GM12878 (cell line): ENCODE measurements at regions not wholly inside any gene's neighbourhood (a gene's known extent, or its start where the extent isn't known, plus 50 kb on each side); places are given as distances from the start of the nearest gene placed in this dataset.

ENCODE experiments used
- ATAC-seq: fragments of 200-7000 bp; cut with Tn5 transposase; 3 replicates; pipeline ENCODE4 v1.9.1; 2020; ENCODE audit warnings: mild to moderate bottlenecking, moderate library complexity
- BruUV-seq: library from RNA; stranded (reverse); fragments of 400-500 nt; replicated peaks from 2 replicates; lab custom pipeline; 2021; lab: Mats Ljungman, UMichigan
- CTCF ChIA-PET: fragments of 300-600 bp; sonication (Branson Sonifier 250); formaldehyde crosslinking; extraction: SDS; loops from one replicate; lab custom pipeline; 2021; ENCODE audit warnings: inconsistent platforms; lab: Yijun Ruan, JAX
- POLR2A ChIA-PET: fragments of 350-600 bp; formaldehyde crosslinking; extraction: SDS; loops from one replicate; lab custom pipeline; 2021; ENCODE audit warnings: inconsistent platforms; lab: Charles Lee
- RAD21 ChIA-PET: fragments of 300-600 bp; sonication (Branson Sonifier 250); formaldehyde crosslinking; loops from one replicate; lab custom pipeline; 2023; ENCODE audit warnings: antibody characterized with exemption; ENCODE audit not compliant: unreplicated experiment; lab: Charles Lee
- SMC1A ChIA-PET: fragments of 300-600 bp; sonication (Branson Sonifier 250); formaldehyde crosslinking; loops from one replicate; lab custom pipeline; 2023; ENCODE audit not compliant: unreplicated experiment, uncharacterized antibody; lab: Charles Lee
- DNase-seq: peaks from one replicate; pipeline ENCODE4 v3.0.0-alpha.2; 2011; ENCODE audit warnings: low read depth, low spot score
- FAIRE-seq: peaks from 3 replicates; lab custom pipeline; 2011; peaks lifted over from hg19 to GRCh38; lab: Jason Lieb, UNC
- H2AFZ ChIP-seq: 2 replicates; pipeline ENCODE4 v1.6.0; 2011; ENCODE audit warnings: low read depth, low read length, control low read depth; ENCODE audit not compliant: control insufficient read depth
- H3K27ac ChIP-seq: 2 replicates; pipeline ENCODE4 v1.5.1; 2011; ENCODE audit warnings: control low read depth; ENCODE audit not compliant: control insufficient read depth, insufficient read depth
- H3K27me3 ChIP-seq, 2 experiments: replicated peaks in 1 of 2; 2 replicates each; pipeline versions ENCODE4 v1.6.0 to v1.6.1; 2011; ENCODE audit warnings: low read length in 1 of 2; ENCODE audit not compliant: control insufficient read depth in 2 of 2, insufficient read depth in 2 of 2
- H3K36me3 ChIP-seq, 2 experiments: 2 replicates each; pipeline ENCODE4 v1.5.1; 2011; ENCODE audit warnings: low read length in 1 of 2; ENCODE audit not compliant: control insufficient read depth in 2 of 2, insufficient read depth in 2 of 2
- H3K4me1 ChIP-seq: 2 replicates; pipeline ENCODE4 v1.6.1; 2011; ENCODE audit warnings: mild to moderate bottlenecking, low read length, moderate library complexity, mixed read lengths; ENCODE audit not compliant: control insufficient read depth, insufficient read depth
- H3K4me2 ChIP-seq: 2 replicates; pipeline ENCODE4 v1.6.0; 2011; ENCODE audit warnings: control low read depth; ENCODE audit not compliant: control insufficient read depth, insufficient read depth
- H3K4me3 ChIP-seq: fragments of 200-600 bp; sonication (generic); 2 replicates; pipeline ENCODE4 v1.5.1; 2016
- H3K79me2 ChIP-seq: 2 replicates; pipeline ENCODE4 v1.6.0; 2011; ENCODE audit warnings: low read length; ENCODE audit not compliant: control insufficient read depth, insufficient read depth
- H3K9ac ChIP-seq: 2 replicates; pipeline ENCODE4 v1.8.0; 2011; ENCODE audit warnings: low read length, control low read depth, mixed read lengths; ENCODE audit not compliant: control insufficient read depth, insufficient read depth
- H3K9me3 ChIP-seq: replicated peaks from 3 replicates; pipeline ENCODE4 v1.5.1; 2011; ENCODE audit warnings: mild to moderate bottlenecking, low read length; ENCODE audit not compliant: control insufficient read depth, insufficient read depth
- H4K20me1 ChIP-seq: 2 replicates; pipeline ENCODE4 v1.6.0; 2011; ENCODE audit not compliant: control insufficient read depth, insufficient read depth
- BCL11A ChIP-seq: IDR thresholded peaks from 2 replicates; pipeline ENCODE4 v1.6.1; 2011; ENCODE audit warnings: low read depth, low read length
- BCLAF1 ChIP-seq: fragments of 450-650 bp; IDR thresholded peaks from 2 replicates; pipeline ENCODE4 v1.6.1; 2017; ENCODE audit warnings: antibody characterized with exemption, mild to moderate bottlenecking, moderate library complexity
- CUX1 ChIP-seq: IDR thresholded peaks from 2 replicates; pipeline ENCODE4 v1.6.1; 2012; ENCODE audit warnings: improper control_type of control experiment, low read depth, low read length; ENCODE audit not compliant: insufficient replicate concordance
- EGR1 ChIP-seq, 2 experiments: IDR thresholded peaks; 1 replicate in 1 of 2; 2 replicates in 1 of 2; pipeline ENCODE4 v1.6.1; 2011 to 2012; ENCODE audit warnings: low read depth in 2 of 2, low read length in 2 of 2, borderline replicate concordance in 1 of 2, mild to moderate bottlenecking in 1 of 2, moderate library complexity in 1 of 2
- HCFC1 ChIP-seq: fragments of 150-350 bp; IDR thresholded peaks from 2 replicates; pipeline ENCODE4 v1.6.1; 2014; ENCODE audit warnings: low read length
- HDAC6 ChIP-seq: fragments of 200-600 bp; sonication (generic); IDR thresholded peaks from one replicate; pipeline ENCODE4 v1.8.0; 2017; ENCODE audit warnings: antibody characterized with exemption; ENCODE audit not compliant: unreplicated experiment
- KLF5 ChIP-seq: fragments of 450-650 bp; IDR thresholded peaks from 2 replicates; pipeline ENCODE4 v1.6.1; 2014; ENCODE audit warnings: mild to moderate bottlenecking; ENCODE audit not compliant: partially characterized antibody
- NFYB ChIP-seq: IDR thresholded peaks from 2 replicates; pipeline ENCODE4 v1.6.1; 2011; ENCODE audit warnings: low read depth, mild to moderate bottlenecking, low read length, improper control_type of control experiment, moderate library complexity; ENCODE audit not compliant: insufficient read depth
- SREBF1 ChIP-seq: IDR thresholded peaks from 2 replicates; pipeline ENCODE4 v1.6.1; 2012; ENCODE audit warnings: mild to moderate bottlenecking, low read length
- SUZ12 ChIP-seq: fragments of 200-600 bp; sonication (generic); IDR thresholded peaks from one replicate; pipeline ENCODE4 v1.6.1; 2018; ENCODE audit warnings: antibody characterized with exemption, mild to moderate bottlenecking; ENCODE audit not compliant: unreplicated experiment
- TCF7 ChIP-seq: IDR thresholded peaks from 2 replicates; pipeline ENCODE4 v1.6.1; 2014; ENCODE audit warnings: antibody characterized with exemption, borderline replicate concordance
- ZNF217 ChIP-seq: fragments of 450-650 bp; IDR thresholded peaks from 2 replicates; pipeline ENCODE4 v1.6.1; 2017; ENCODE audit warnings: antibody characterized with exemption, mild to moderate bottlenecking
- WGBS: methylation state at CpG from one replicate; pipeline ENCODE4 v1.1.6; 2016; ENCODE audit warnings: low lambda C conversion rate; ENCODE audit not compliant: insufficient replicate concordance, insufficient coverage; ENCODE audit errors: missing lambda C conversion rate; 5-methylcytosine and 5-hydroxymethylcytosine counted together
- in situ Hi-C: fragments of 300-500 bp; cut with MboI; formaldehyde crosslinking; loops from 9 replicates; pipeline ENCODE4 v1.14.3; 2018; ENCODE audit warnings: mixed read lengths
- intact Hi-C: fragments of 100-400 bp; cut with micrococcal nuclease; formaldehyde crosslinking; loops from one replicate; pipeline ENCODE4 v1.14.2; 2022; ENCODE audit not compliant: unreplicated experiment

- TF ChIP-seq BCLAF1 = no peak
- no peak for TF ChIP-seq TCF7
- TF ChIP-seq BCL11A = no peak
- no peak for TF ChIP-seq SUZ12
Observed at GRCh38 chr1:170402476-170403311, 129.3 kb upstream of the GORAB start (continued).

DNA sequence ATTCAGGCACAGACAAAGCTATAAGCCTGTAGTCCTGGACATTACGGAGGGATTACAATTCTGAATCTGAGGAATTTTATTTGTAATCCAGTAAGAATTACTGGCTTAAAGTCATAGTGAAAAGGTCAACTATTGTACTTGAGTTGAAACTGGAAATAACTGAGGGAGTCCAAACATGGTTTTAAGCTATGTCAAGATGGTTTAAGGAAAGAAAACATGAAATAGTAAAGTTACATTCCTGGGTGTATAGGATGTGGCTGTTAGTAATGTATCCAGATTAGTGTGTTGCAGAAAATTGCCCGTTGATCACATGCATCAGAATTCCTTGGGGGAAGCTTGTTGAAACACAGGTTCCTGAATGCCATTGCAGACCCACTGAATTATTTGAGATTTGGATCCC is 124.8 kb upstream of the GORAB start:
- no peaks in the 10 kb centered on the region for H3K27me3 ChIP-seq
- intact Hi-C loops = no loop called here
- H3K4me3 ChIP-seq = no peak overlapping the region
- 12% methylated on average over 2 of the region's 2 CpGs for WGBS
- no peak overlapping the region for H3K4me2 ChIP-seq
- ChIA-PET POLR2A (no interaction called here), CTCF (no interaction called here), RAD21 (no interaction called here), SMC1A (interaction anchor here (0.5 to 0.7 kb wide), 3 partner anchors 13 to 824 kb away, joined by 3 to 4 read pairs (median 3); no protein-coding TSS in a partner anchor)
- H2AFZ ChIP-seq = no peak overlapping the region
- BruUV-seq = no TSS peak
- H3K79me2 ChIP-seq = no peaks in the 10 kb centered on the region
- H3K36me3 ChIP-seq = no peaks in the 10 kb centered on the region
- no peak overlapping the region for H3K9ac ChIP-seq
- no peaks in the 10 kb centered on the region for H3K4me1 ChIP-seq
- DNase-seq (no peak), ATAC-seq (no peak), FAIRE-seq (no peak)
- no peaks in the 10 kb centered on the region for H3K9me3 ChIP-seq
- in situ Hi-C loops = no loop called here
- H3K27ac ChIP-seq = no peak overlapping the region
- H4K20me1 ChIP-seq = no peaks in the 10 kb centered on the region
- TF ChIP-seq ZNF217 (no peak), SREBF1 (no peak), NFYB (no peak), EGR1 (IDR thresholded peaks at IDR 0.05; ENCODE audit: borderline replicate concordance in 1 of 2, low read depth in 2 of 2, low read length in 2 of 2) (no peak), HDAC6 (no peak), HCFC1 (no peak), KLF5 (no peak), CUX1 (no peak)
